ENCODE measurements at regions not wholly inside any gene's neighbourhood (a gene's known extent, or its start where the extent isn't known, plus 50 kb on each side); places are given as distances from the start of the nearest gene placed in this dataset.
A peak's percentile ranks its signal among the peaks of the same experiment; 100 is the strongest.
"Not testable (repeated sequence)": the region's sequence is repeated elsewhere in the genome, so short reads cannot be mapped to it uniquely, and the experiment has no call there.

DNA sequence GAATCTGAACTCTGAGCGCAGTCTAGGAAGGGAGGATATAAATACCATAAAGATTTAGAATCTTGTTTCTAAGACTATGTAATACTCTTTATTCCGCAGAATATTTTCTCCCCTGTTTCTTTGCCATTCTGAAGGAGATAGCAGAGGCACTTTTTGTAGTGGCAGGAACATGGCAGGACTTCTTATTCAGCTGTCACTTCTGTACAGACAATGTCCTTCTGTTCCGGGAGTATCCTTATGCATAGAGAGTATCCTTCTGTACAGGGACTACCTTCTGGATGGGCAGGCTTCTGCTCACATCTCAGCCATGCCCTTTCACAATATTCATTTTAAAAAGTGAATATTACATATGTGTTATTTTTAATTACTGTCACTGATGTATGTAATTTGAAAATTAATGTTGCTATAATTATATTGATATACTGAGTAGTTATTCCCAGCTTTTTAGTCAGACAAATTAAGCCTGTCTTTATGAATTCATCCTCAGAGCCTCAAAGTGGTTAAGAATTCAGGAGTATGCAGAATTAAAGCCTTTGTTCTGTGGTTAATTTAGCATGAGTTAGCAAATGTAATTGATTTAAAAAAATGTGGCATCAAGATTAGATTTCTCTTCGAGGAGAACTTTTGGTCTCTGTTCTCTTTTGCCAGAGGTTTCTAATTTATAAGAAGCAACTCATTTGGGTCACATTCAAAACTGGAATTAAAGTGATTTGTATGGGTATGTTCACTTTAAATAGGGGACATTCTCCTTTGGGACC is 174.4 kb downstream of the FHIP1A start:
- no peak for DNase-seq (ENCODE audit: extremely low read depth, low read depth)
- TF ChIP-seq, protein P1, sequence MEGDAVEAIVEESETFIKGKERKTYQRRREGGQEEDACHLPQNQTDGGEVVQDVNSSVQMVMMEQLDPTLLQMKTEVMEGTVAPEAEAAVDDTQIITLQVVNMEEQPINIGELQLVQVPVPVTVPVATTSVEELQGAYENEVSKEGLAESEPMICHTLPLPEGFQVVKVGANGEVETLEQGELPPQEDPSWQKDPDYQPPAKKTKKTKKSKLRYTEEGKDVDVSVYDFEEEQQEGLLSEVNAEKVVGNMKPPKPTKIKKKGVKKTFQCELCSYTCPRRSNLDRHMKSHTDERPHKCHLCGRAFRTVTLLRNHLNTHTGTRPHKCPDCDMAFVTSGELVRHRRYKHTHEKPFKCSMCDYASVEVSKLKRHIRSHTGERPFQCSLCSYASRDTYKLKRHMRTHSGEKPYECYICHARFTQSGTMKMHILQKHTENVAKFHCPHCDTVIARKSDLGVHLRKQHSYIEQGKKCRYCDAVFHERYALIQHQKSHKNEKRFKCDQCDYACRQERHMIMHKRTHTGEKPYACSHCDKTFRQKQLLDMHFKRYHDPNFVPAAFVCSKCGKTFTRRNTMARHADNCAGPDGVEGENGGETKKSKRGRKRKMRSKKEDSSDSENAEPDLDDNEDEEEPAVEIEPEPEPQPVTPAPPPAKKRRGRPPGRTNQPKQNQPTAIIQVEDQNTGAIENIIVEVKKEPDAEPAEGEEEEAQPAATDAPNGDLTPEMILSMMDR (IDR thresholded peaks at IDR 0.05; ENCODE audit: low read depth, low read length): no peak

DNA sequence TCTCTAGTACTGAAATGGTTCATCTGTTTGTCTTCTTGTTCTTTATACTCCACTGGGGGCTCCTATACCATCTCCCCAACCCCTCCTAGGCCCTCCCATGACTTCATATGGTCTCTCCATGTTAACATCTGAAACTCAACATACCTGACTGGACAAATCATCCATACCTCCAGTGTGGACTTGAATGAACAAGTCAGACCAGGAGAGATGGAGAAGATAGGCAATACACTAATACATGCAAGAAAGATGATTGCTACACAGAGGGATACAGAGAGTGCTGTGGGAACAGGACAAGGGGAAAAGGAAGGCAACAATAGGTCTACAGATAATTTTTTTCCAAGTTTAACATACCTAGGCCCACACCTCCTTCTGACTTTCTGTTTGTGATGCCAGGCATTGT is 175.1 kb downstream of the FHIP1A start:
- no peak for DNase-seq (ENCODE audit: extremely low read depth, low read depth)
- TF ChIP-seq, protein P1 (IDR thresholded peaks at IDR 0.05; ENCODE audit: low read depth, low read length): no peak

DNA sequence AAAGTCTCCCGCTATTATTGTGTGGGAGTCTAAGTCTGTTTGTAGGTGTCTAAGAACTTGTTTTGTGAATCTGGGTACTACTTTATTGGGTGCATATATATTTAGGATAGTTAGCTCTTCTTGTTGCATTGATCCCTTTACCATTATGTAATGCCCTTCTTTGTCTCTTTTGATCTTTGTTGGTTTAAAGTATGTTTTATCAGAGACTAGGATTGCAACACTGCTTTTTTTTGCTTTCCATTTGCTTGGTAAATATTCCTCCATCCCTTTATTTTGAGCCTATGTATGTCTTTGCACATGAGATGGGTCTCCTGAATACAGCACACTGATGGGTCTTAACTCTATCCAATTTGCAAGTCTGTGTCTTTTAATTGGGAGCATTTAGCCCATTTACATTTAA is 165.2 kb downstream of the GATB start:
- DNase-seq (ENCODE audit: extremely low read depth, low read depth): not testable (repeated sequence)

DNA sequence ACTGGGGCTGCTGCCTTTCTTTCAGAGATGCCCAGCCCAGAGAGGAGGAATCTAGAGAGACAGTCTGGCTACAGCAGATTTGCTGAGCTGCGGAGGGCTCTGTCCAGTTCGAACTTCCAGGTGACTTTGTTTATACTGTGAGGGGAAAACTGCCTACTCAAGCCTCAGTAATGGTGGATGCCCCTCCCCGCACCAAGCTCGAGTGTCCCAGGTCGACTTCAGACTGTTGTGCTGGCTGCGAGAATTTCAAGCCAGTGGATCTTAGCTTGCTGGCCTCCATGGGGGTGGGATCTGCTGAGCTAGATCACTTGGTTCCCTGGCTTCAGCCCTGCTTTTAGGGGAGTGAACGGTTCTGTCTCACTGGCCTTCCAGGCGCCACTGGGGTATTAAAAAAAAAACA is 163.1 kb downstream of the GATB start:
- not testable (repeated sequence) for DNase-seq (ENCODE audit: extremely low read depth, low read depth)

DNA sequence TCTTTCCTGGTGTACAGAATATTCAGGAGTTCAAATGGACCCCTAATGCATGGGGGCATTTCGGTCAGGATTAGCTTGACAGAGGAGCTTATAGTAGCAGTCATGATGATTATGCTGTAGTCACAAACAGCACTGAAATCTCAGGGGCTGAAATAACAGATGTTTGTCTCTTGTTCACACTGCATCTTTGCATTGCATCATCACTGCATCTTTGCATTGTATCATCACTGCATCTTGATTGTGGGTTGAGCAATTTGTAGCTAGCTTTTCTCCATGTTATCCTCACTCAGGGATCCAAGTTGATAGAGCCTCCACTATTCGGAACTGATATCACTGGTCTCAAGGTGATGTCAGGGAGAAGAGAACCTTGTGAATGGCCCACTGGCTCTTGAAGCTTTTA is 160.9 kb downstream of the GATB start:
- DNase-seq (ENCODE audit: extremely low read depth, low read depth): no peak

DNA sequence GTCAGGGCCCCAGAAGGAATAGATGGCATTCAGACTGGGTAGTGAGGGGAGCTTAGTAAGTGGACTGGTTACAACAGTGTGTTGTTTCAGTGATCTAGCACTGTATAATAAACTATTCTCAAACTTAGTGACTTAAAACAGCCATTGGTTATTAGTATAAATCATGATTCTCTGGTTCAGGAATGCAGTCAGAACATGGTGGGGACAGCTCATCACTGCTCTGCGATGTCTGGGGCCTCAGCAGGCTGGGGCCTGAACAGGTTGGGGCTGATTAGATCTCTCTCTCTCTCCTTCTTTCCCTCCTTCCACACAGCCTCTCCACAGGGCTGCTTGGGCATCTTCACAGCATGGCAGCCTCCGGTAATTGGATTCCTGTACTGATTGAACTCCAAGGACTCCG is 160.4 kb downstream of the GATB start:
- no peak for DNase-seq (ENCODE audit: extremely low read depth, low read depth)
- TF ChIP-seq, protein P1 (IDR thresholded peaks at IDR 0.05; ENCODE audit: low read depth, low read length): no peak

More for the DNA sequence above, 160.9 kb downstream of the GATB start:
- TF ChIP-seq, protein P1 (IDR thresholded peaks at IDR 0.05; ENCODE audit: low read depth, low read length): no peak

DNA sequence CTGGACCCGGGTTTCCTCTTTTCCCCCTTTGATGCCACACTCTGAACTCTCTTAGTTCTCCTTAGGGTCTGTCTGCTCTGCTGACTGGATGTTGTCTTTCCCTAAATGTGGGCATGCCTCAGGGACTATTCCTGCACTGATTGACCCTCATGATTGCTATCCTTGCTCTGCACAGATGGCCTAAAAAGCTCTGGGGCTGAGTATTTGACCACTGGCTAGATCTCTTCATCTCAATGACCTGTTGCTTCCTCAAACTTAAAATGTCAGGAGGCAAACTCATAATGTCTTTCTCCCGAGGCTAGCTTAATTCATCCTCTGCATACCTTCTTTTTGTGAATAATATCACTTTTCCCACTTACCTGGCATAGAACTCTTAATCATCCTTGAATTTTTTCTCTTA is 157.4 kb downstream of the GATB start:
- DNase-seq (ENCODE audit: extremely low read depth, low read depth): no peak
- TF ChIP-seq, protein P1 (IDR thresholded peaks at IDR 0.05; ENCODE audit: low read depth, low read length): no peak

DNA sequence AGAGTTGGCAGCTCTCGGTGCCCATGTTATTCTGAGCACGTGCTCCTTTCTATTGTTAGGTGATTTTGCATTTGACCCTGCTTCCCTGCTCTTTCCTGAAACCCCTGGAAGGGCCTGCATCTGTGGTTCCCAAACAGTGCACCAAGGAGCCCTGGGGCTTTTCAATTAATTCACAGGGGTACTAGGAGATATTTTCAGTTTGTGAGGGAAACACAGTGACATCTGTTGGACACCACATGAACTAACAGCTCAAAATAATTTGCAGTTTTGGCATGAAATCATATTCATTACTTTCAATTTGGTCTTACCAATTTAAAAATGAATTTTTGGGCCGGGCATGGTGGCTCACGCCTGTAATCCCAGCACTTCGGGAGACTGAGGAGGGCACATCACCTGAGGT is 156.6 kb downstream of the GATB start:
- TF ChIP-seq, protein P1 (IDR thresholded peaks at IDR 0.05; ENCODE audit: low read depth, low read length): peak; percentile 55
- peak; percentile 3 for DNase-seq (ENCODE audit: extremely low read depth, low read depth)
